GM12892 (cell line): ENCODE measurements at regions not wholly inside any gene's neighbourhood (a gene's known extent, or its start where the extent isn't known, plus 50 kb on each side); places are given as distances from the start of the nearest gene placed in this dataset.

Experiments used
- DNase-seq: peaks from one replicate; pipeline ENCODE4 v3.0.0; 2011; ENCODE audit not compliant: insufficient read length
- FAIRE-seq: peaks from 2 replicates; lab custom pipeline; 2011; peaks lifted over from hg19 to GRCh38; lab: Jason Lieb, UNC
- POLR2A ChIP-seq: IDR thresholded peaks from 2 replicates; pipeline ENCODE4 v1.6.1; 2011; ENCODE audit warnings: low read depth, low read length, control low read depth
- POLR2AphosphoS5 ChIP-seq: IDR thresholded peaks from 2 replicates; pipeline ENCODE4 v1.6.1; 2011; ENCODE audit warnings: low read depth, low read length, control low read depth
- TAF1 ChIP-seq: IDR thresholded peaks from 2 replicates; pipeline ENCODE4 v1.6.1; 2011; ENCODE audit warnings: low read depth, mild to moderate bottlenecking, control low read depth, low read length, borderline replicate concordance

DNA sequence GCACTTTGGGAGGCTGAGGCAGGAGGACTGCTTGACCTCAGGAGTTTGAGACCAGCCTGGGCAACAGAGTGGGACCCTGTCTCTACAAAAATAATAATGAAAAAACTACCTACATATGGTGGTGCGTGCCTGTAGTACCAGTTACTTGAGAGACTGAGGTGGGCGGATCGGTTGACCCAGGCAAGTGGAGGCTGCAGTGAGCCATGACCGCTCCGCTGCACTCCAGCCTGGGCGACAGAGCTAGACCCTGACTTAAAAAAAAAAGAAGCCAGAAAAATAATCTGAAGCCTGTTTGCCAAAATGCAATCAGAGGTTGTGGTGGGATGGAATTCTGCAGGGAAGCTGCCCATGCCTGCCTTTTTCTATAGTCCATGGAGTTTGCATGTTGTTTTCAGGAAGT is 50.4 kb upstream of the GGTA1 start:
- FAIRE-seq (no peak), DNase-seq (no peak)
- TF ChIP-seq TAF1 (no peak), POLR2AphosphoS5 (no peak), POLR2A (no peak)

DNA sequence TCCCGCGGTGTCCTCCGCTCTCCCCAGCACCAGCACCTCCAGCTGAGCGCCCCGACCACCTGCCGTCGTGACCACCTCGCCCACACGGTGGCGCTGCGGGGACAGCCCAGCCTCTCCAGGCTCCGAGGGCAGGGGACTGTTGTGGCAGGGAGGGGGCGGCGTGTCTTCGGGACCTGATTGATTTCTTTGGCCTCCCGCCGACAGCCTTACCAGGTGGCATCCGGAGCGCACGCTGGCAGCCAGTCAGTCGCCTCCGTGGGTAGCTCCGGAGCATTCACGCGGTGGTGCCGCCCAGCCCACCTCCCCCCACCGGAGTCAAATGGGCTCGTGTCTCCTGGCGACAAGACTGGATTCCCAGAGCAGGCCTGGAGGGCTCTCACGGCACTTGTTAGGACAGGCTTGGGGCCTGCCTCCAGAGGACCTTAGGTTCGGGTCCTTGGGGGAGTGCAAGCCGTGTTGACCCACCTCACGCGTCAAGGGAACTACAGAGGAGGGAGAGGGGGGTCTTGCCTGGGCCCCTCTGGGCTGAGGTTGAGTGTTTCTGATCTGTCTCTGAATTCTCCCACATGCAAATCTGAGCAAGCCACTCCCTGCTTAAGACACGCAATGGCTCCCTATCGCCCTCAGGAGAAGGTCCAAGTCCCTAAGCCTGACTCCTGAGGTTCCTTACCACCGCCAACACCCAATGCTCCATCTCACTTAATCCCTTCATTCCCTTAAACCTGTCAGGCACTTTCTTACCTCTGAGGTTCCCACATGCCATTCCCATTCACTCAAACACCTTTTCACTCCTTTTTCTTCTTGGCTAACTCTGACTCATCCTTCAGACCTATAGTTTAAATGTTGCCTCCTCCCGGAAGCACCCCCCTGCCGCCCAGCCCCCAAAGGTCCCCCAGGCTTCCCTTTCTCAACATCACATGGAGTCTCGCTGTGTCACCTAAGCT is 51.2 kb upstream of the GGTA1 start:
- FAIRE-seq: peak; percentile 95
- DNase-seq: peak; percentile 66
- TF ChIP-seq POLR2A: no peak
- TF ChIP-seq POLR2AphosphoS5: no peak
- no peak for TF ChIP-seq TAF1

DNA sequence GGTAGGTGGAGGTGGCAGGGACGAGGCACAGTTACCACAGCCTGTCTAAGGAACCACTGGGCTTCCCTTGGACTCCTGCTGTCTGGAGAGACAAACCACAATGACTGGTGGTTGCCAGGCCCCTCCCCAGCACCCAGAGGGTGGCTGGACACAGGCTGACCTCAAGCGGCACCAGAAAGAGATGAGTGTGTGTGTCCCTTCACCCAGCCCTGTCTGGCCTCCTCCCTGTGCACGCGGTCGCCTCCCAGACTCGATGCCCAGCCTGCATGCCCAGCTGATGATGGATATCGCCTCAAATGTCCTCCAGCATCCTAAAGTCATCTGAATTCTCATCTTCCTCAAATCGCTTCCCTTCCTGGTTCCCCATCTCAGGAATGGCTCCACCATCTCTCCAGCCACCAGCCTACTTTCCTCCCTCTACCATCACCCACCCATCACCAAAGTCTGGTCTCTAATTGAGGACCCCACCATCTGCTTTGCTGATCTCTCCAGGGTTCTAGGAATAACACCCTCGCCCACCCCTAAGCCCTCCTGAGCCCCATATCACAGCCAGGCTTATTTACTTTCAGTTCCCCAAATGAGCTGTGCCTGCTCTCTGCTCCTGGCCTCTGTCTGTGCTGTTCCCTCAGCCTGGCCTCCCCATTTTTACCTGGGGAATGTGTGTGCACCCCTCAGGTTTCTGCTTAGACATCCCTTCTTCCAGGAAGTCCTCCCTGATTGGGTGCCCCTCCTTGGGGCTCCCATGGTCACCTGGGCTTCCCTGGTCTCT is 52.5 kb upstream of the GGTA1 start:
- DNase-seq (no peak), FAIRE-seq (no peak)
- TF ChIP-seq POLR2AphosphoS5: no peak
- no peak for TF ChIP-seq TAF1
- no peak for TF ChIP-seq POLR2A

DNA sequence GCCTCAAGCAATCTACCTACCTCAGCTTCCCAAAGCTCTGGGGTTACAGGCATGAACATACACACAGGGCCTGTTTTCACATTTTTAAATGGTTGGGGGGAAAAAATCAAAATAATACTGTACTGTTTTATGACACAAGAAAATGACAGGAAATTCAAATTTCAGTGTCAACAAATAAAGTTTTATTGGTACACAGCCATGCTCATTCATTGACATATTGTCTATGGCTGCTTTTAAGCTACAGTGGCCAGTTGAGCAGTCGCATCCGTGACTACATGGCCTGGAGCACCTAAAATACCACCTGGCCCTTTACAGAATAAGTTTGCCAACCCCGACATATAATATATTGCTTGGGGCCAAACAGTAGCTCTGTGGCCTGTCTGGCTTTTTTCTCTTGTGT is 56.4 kb upstream of the GGTA1 start:
- no peak for FAIRE-seq
- no peak for DNase-seq
- TF ChIP-seq POLR2A (no peak), POLR2AphosphoS5 (no peak), TAF1 (no peak)

DNA sequence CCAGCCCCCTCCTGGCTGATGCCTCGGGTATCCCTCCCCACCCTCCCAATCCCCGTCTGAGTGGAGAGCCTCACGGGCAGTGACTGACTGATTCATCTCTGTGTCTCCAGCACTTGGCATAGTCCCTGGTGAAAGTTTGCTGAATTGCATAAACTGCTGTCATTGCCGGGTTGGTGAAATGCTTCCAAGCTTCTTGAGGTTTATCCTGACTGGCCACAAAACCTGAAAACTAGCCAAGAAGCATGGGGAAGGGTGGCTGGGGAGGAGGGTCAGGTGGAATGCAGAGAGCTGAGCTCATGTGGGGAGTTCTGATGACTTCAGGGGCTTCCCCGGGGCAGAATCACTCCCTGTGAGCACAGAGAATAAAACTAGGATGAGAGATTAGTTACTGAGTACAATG is 56.9 kb upstream of the GGTA1 start:
- TF ChIP-seq TAF1 (no peak), POLR2AphosphoS5 (no peak), POLR2A (no peak)
- FAIRE-seq (no peak), DNase-seq (no peak)

DNA sequence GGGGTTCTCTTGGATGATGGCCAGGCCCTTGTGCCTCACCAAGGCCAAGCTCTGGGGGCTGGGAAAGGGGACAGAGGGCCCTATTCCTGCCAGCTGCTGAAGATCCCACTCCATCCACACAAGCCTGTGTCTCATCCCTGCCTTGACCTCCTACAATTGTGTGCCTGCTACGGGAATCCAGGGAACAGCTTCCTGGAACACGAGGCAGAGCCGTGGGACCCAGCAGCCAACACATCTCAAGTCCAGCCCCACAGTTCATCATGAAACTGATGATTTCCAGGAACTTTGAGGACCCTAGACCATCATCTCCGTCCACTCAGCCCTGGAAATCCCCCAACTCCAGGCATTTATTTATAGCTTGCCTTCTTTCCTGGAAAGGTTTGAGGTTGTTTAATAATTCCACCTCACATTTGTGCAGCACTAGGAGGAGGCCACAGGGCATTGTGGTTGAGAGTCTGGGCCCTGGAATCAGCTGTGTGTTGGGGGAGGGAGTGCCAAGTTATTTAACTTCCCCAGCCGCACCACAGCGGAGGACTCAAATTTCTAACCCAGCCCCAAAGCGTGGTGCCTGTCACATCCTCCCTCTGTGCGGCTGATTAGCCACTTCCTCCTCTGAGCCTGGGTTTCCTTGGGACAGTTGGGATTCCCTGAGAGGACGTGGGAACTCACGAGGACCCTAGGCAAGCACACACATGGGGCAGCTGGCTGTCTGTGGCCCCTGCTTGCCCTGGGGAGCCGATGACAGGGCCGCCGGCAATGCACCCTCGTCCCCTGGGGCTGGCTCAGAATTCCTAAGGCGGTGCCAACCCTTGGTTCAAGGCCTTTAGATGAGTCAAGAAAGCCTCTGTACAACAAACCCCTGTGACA is 58.2 kb upstream of the GGTA1 start:
- FAIRE-seq (peak; percentile 21), DNase-seq (no peak)
- TF ChIP-seq POLR2A: no peak
- no peak for TF ChIP-seq TAF1
- TF ChIP-seq POLR2AphosphoS5: no peak

DNA sequence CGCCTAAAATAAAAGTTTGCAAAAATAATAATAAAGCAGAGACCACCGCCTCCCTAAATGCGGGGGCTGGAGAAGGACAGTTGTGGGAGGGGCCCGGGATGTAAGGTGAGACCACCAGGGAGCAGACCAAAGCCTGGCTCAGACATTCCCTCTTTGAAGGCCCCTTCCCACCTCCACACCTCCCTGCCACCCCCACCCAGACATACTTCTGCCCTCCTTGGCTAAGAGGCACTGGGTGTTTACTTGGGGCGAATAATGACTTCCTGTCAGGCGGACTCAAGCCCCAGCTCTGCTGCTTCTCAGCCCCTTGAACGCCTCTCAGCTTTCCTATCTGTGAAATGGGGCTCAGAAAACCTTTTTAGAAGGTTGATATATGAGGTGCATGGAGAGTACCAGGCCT is 58.8 kb upstream of the GGTA1 start:
- TF ChIP-seq POLR2A: no peak
- TF ChIP-seq TAF1: no peak
- TF ChIP-seq POLR2AphosphoS5: no peak
- no peak for DNase-seq
- FAIRE-seq: no peak

DNA sequence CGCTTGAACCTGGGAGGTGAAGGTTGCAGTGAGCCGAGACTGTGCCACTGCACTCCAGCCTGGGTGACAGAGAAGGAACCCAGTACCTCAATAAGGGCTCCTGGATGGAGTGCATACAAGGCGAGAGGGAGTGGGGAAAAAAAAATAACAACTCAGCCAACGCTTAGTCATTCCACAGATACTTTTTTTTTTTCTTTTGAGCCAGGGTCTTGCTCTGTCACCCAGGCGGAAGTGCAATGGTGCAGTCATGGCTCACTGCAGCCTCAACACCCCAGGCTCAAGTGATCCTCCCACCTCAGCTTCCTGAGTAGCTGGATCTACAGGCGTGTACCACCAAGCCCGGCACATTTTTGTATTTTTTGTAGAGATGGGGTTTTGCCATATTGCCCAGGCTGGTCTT is 59.5 kb upstream of the GGTA1 start:
- FAIRE-seq (peak; percentile 58), DNase-seq (no peak)
- TF ChIP-seq TAF1 (no peak), POLR2AphosphoS5 (no peak), POLR2A (no peak)

DNA sequence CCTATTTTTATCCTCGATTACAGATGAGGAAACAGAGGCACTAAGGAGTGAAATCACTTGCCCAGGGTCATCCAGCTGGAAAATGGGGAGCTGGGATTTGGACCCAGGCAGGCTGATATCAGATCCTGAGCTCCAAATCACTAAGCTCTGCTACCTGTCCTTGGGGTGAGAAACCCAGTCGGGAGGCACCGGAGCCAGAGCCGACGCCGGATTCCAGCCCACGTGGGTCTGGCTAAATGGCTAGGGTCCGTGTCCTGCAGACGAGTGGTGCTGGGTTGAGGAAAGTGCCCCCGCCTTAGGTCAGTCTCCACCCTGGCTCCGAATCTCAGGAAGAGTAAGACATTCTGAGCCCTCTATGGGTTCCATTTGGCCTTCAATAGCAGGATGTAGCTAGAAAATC is 61.3 kb upstream of the GGTA1 start:
- DNase-seq (no peak), FAIRE-seq (no peak)
- no peak for TF ChIP-seq POLR2A
- no peak for TF ChIP-seq POLR2AphosphoS5
- TF ChIP-seq TAF1: no peak

DNA sequence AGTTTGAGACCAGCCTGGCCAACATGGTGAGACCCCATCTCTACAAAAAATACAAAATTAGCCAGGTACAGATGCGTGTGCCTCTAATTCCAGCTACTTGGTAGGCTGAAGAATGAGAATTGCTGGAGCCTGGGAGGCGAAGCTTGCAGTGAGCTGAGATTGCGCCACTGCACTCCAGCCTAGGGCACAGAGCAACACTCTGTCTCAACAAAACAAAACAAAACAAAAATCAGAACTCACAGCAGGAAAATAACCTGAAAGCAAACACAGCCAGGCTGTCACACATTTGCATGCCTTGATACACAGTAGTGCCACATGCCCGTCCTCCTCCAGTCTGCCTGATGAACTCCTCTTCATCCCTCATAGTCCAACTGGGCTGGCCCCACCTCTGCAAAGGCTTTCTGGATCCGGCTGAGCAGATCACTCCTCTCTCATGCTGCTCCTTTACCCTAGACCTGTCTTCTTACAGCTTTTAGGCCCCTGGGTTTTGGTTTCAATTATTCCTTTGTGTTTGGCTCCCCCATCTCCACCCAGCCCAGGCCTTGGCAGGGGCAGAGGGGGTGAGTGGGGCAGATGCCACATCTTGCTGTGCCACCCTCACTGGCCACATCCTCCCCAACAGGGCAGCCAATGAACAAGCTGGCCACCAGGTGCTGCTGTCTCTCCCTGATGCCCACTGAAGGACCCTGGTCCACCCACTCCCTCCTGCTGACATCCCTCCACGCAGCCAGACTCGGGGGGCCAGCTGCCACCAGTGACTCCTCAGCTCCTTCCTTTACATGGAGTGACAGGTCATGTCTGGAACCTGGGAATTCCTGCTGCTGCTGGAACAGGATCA is 62.0 kb upstream of the GGTA1 start:
- no peak for DNase-seq
- TF ChIP-seq POLR2AphosphoS5 (no peak), TAF1 (no peak), POLR2A (no peak)
- FAIRE-seq: no peak
